K562 (cell line): ENCODE measurements at regions not wholly inside any gene's neighbourhood (a gene's known extent, or its start where the extent isn't known, plus 50 kb on each side); places are given as distances from the start of the nearest gene placed in this dataset.

Experiments used
- ATAC-seq: fragments of 200-7000 bp; cut with Tn5 transposase; 3 replicates; pipeline ENCODE4 v1.9.1; 2020; ENCODE audit warnings: moderate library complexity
- BruUV-seq: library from RNA; stranded (reverse); fragments of 400-500 nt; replicated peaks from 2 replicates; lab custom pipeline; 2021; lab: Mats Ljungman, UMichigan
- CTCF ChIA-PET: fragments of 300-600 bp; formaldehyde crosslinking; extraction: SDS; loops from one replicate; lab custom pipeline; 2021; ENCODE audit warnings: low intra/inter-chr PET ratio; lab: Yijun Ruan, JAX
- POLR2A ChIA-PET: fragments of 300-600, 350-650 bp; sonication (Branson Sonifier 250); formaldehyde crosslinking; extraction: SDS; loops from one replicate; lab custom pipeline; 2021; ENCODE audit warnings: antibody characterized with exemption, inconsistent platforms; lab: Yijun Ruan, JAX
- DNase-seq, 4 experiments: peaks; one replicate each; pipeline versions ENCODE4 v3.0.0 to v3.0.0-alpha.2; 2011 to 2018; ENCODE audit warnings: low spot score in 3 of 4, mixed read lengths in 3 of 4; ENCODE audit errors: extremely low read depth in 1 of 4
- FAIRE-seq: peaks from 2 replicates; lab custom pipeline; 2011; peaks lifted over from hg19 to GRCh38; lab: Jason Lieb, UNC
- H2AFZ ChIP-seq: 2 replicates; pipeline ENCODE4 v1.6.0; 2011; ENCODE audit warnings: low read depth, low read length, control low read depth, inconsistent platforms
- H3K27ac ChIP-seq: fragments of 200-600 bp; 3 replicates; pipeline ENCODE4 v1.8.0; 2011; ENCODE audit warnings: low read depth, mild to moderate bottlenecking, control low read depth, inconsistent platforms, low read length, moderate library complexity, mixed read lengths; ENCODE audit errors: extremely low read depth
- H3K27me3 ChIP-seq, 2 experiments: fragments of 300-600 bp in 1 of 2; 2 replicates in 1 of 2; 3 replicates in 1 of 2; pipeline versions ENCODE4 v1.6.0 to v1.8.0; 2011; ENCODE audit warnings: inconsistent platforms in 2 of 2, low read length in 2 of 2, mild to moderate bottlenecking in 1 of 2, mixed read lengths in 1 of 2, moderate library complexity in 1 of 2; ENCODE audit not compliant: control insufficient read depth in 2 of 2, insufficient read depth in 2 of 2
- H3K36me3 ChIP-seq: fragments of 300-600 bp; 3 replicates; pipeline ENCODE4 v1.8.0; 2011; ENCODE audit warnings: mild to moderate bottlenecking, low read length, inconsistent platforms; ENCODE audit not compliant: control insufficient read depth, insufficient read depth
- H3K4me1 ChIP-seq, 2 experiments: fragments of 200-600 bp in 1 of 2; replicated peaks in 1 of 2; 2 replicates in 1 of 2; 3 replicates in 1 of 2; pipeline versions ENCODE4 v1.5.1 to v1.8.0; 2011; ENCODE audit warnings: inconsistent platforms in 2 of 2, low read length in 2 of 2, mild to moderate bottlenecking in 1 of 2, mixed read lengths in 1 of 2, moderate library complexity in 1 of 2; ENCODE audit not compliant: control insufficient read depth in 2 of 2, insufficient read depth in 2 of 2
- H3K4me2 ChIP-seq: 2 replicates; pipeline ENCODE4 v1.6.1; 2011; ENCODE audit warnings: low read length, control low read depth, inconsistent platforms, mixed read lengths; ENCODE audit not compliant: insufficient read depth
- H3K4me3 ChIP-seq: fragments of 200-600 bp; sonication (generic), shearing (Covaris generic); 2 replicates; pipeline ENCODE4 v1.5.1; 2016; ENCODE audit warnings: control low read depth, inconsistent platforms
- H3K79me2 ChIP-seq: fragments of 200-600 bp; 3 replicates; pipeline ENCODE4 v1.8.0; 2011; ENCODE audit warnings: low read length, inconsistent platforms; ENCODE audit not compliant: control insufficient read depth, insufficient read depth
- H3K9ac ChIP-seq, 2 experiments: 2 replicates each; pipeline versions ENCODE4 v1.6.0 to v1.6.1; 2011; ENCODE audit warnings: low read depth in 2 of 2, low read length in 2 of 2, control low read depth in 1 of 2, inconsistent platforms in 1 of 2, mild to moderate bottlenecking in 1 of 2, mixed read lengths in 1 of 2; ENCODE audit not compliant: insufficient read depth in 1 of 2
- H3K9me1 ChIP-seq: one replicate; pipeline ENCODE4 v1.6.0; 2011; ENCODE audit warnings: inconsistent platforms, mild to moderate bottlenecking, low read length, moderate library complexity; ENCODE audit not compliant: control insufficient read depth, insufficient read depth
- H3K9me3 ChIP-seq: replicated peaks from 2 replicates; pipeline ENCODE4 v1.5.1; 2011; ENCODE audit warnings: low read depth, low read length, inconsistent platforms; ENCODE audit not compliant: control insufficient read depth, insufficient read depth
- H4K20me1 ChIP-seq: replicated peaks from 2 replicates; pipeline ENCODE4 v1.6.1; 2011; ENCODE audit warnings: low read length, inconsistent platforms, mixed read lengths; ENCODE audit not compliant: control insufficient read depth, insufficient read depth
- ARID1B ChIP-seq: fragments of 450-650 bp; IDR thresholded peaks from 2 replicates; pipeline ENCODE4 v1.6.1; 2016; ENCODE audit warnings: antibody characterized with exemption, mild to moderate bottlenecking, inconsistent platforms
- EZH2 ChIP-seq: IDR thresholded peaks from 2 replicates; pipeline ENCODE4 v1.6.1; 2012; ENCODE audit warnings: low read depth, mild to moderate bottlenecking, inconsistent platforms, low read length, borderline replicate concordance
- HNRNPLL ChIP-seq: fragments of 200-400 bp; formaldehyde crosslinking; IDR thresholded peaks from 2 replicates; pipeline ENCODE4 v1.6.1; 2017; ENCODE audit warnings: low read length, low read depth, mild to moderate bottlenecking; ENCODE audit not compliant: poor library complexity, severe bottlenecking
- WGBS: fragments of 100-300 bp; shearing (Covaris generic); methylation state at CpG from one replicate; pipeline ENCODE4 v1.1.6; 2016; ENCODE audit warnings: low coverage, mixed read lengths; ENCODE audit not compliant: insufficient coverage; ENCODE audit errors: missing lambda C conversion rate; 5-methylcytosine and 5-hydroxymethylcytosine counted together
- in situ Hi-C: fragments of 300-500 bp; cut with MboI; formaldehyde crosslinking; loops from 4 replicates; pipeline ENCODE4 v1.15.0; 2018; ENCODE audit warnings: inconsistent platforms, mixed read lengths
- intact Hi-C: fragments of 100-400 bp; cut with micrococcal nuclease; formaldehyde crosslinking; loops from 2 replicates; pipeline ENCODE4 v1.14.2; 2022
- TF ChIP-seq, protein P1 (sequence below), 2 experiments: IDR thresholded peaks; 2 replicates each; pipeline ENCODE4 v1.6.1; 2011; ENCODE audit warnings: borderline replicate concordance in 1 of 2, control low read depth in 1 of 2, low read depth in 1 of 2, low read length in 1 of 2, mild to moderate bottlenecking in 1 of 2, mixed read lengths in 1 of 2, moderate library complexity in 1 of 2; ENCODE audit not compliant: insufficient read depth in 1 of 2, insufficient read length in 1 of 2, poor library complexity in 1 of 2, severe bottlenecking in 1 of 2; ENCODE audit errors: extremely low read depth in 1 of 2

DNA sequence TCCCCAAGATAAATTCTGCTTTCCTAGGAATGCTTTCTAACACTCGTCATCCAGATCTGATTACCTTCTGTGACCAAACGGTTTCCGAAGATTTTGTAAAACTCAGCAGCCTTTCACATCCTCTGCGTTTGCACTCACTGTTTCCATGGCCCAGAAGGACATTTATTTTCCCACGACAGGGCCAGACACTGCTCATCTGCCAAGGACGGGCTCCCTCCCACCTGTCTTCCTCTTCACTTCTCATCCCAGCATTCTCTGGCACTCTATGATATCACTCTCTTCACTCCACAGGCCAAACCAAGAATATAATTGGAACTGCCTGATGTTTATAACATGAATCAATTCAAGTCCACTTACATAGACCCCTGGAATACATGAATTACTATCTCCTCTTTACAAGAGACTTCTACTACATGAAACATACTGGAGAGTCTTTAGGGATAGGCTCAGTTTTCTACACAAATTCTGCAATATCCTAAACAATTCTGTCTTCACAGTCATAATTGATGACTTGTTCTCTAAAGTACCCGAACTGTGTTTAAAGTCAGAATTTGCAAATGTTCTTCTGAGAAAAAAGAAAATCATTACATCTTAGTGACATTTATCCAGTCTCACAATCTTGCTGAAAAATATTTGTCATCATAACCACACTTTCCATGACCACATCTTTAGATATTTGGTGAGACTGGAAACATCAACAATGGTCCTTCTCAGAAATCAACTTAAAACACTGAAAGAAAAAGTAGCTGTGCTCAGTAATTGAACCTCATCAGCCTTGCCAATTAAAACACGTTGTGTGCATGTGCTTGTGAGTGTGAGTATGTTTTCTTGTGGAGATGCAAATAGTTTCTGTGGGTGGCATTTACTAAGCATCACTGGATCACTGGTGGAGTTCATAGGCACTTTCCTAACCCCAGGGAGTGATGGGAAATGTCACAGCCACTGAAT, 79.5 kb upstream of the PRSS58 start:
- no peak overlapping the region for H3K27ac ChIP-seq
- no peaks in the 10 kb centered on the region for H3K4me1 ChIP-seq
- no peak overlapping the region for H3K4me2 ChIP-seq
- CTCF ChIA-PET = no interaction called here
- no peaks in the 10 kb centered on the region for H3K9me3 ChIP-seq
- intact Hi-C loops = no loop called here
- DNase-seq (no peak), FAIRE-seq (no peak), ATAC-seq (no peak)
- 0% methylated on average over 8 of the region's 8 CpGs for WGBS
- no peaks in the 10 kb centered on the region for H4K20me1 ChIP-seq
- no peak for TF ChIP-seq ARID1B
- TF ChIP-seq HNRNPLL = no peak
- TF ChIP-seq, protein P1, sequence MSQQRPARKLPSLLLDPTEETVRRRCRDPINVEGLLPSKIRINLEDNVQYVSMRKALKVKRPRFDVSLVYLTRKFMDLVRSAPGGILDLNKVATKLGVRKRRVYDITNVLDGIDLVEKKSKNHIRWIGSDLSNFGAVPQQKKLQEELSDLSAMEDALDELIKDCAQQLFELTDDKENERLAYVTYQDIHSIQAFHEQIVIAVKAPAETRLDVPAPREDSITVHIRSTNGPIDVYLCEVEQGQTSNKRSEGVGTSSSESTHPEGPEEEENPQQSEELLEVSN (IDR thresholded peaks at IDR 0.05; ENCODE audit: borderline replicate concordance in 1 of 2, extremely low read depth in 1 of 2, insufficient read depth in 1 of 2, insufficient read length in 1 of 2, low read depth in 1 of 2, low read length in 1 of 2, poor library complexity in 1 of 2, severe bottlenecking in 1 of 2) = no peak
- no peak for TF ChIP-seq EZH2
- H3K36me3 ChIP-seq = no peaks in the 10 kb centered on the region
- H3K4me3 ChIP-seq = no peak overlapping the region
- in situ Hi-C loops = no loop called here
- no TSS peak for BruUV-seq
- POLR2A ChIA-PET = no interaction called here
- H3K79me2 ChIP-seq = no peaks in the 10 kb centered on the region
- H3K9me1 ChIP-seq = no peaks in the 10 kb centered on the region
- no peaks in the 10 kb centered on the region for H3K27me3 ChIP-seq
- no peak overlapping the region for H3K9ac ChIP-seq
- H2AFZ ChIP-seq = no peak overlapping the region
